H1 (cell line): ENCODE measurements at regions not wholly inside any gene's neighbourhood (a gene's known extent, or its start where the extent isn't known, plus 50 kb on each side); places are given as distances from the start of the nearest gene placed in this dataset.

Experiments
- CTCF ChIA-PET: fragments of 300-600 bp; sonication (Branson Sonifier 250); formaldehyde crosslinking; loops from one replicate; lab custom pipeline; 2021; ENCODE audit not compliant: partially characterized antibody; lab: Charles Lee
- POLR2A ChIA-PET: fragments of 300-600 bp; sonication (Branson Sonifier 250); formaldehyde crosslinking; loops from one replicate; lab custom pipeline; 2021; ENCODE audit warnings: inconsistent platforms; ENCODE audit not compliant: partially characterized antibody; lab: Charles Lee
- DNase-seq, 2 experiments: peaks; one replicate each; pipeline versions ENCODE4 v3.0.0 to v3.0.0-alpha.2; 2010 to 2022; ENCODE audit warnings: low spot score in 2 of 2, low read depth in 1 of 2, mixed read lengths in 1 of 2
- FAIRE-seq: peaks from 2 replicates; lab custom pipeline; 2011; peaks lifted over from hg19 to GRCh38; lab: Jason Lieb, UNC
- H2AFZ ChIP-seq: 2 replicates; pipeline ENCODE4 v1.8.1; 2012; ENCODE audit warnings: low read length, inconsistent platforms
- H2AK5ac ChIP-seq: 2 replicates; pipeline ENCODE4 v1.6.1; 2013; ENCODE audit warnings: low read depth, low read length
- H2BK120ac ChIP-seq: replicated peaks from 2 replicates; pipeline ENCODE3; 2013; ENCODE audit warnings: low read depth, low read length, inconsistent platforms
- H2BK12ac ChIP-seq: 2 replicates; pipeline ENCODE4 v1.6.1; 2013; ENCODE audit warnings: low read depth, low read length
- H2BK15ac ChIP-seq: 2 replicates; pipeline ENCODE4 v1.6.1; 2013; ENCODE audit warnings: low read length
- H2BK20ac ChIP-seq: 2 replicates; pipeline ENCODE4 v1.6.1; 2013; ENCODE audit warnings: low read length
- H2BK5ac ChIP-seq: 2 replicates; pipeline ENCODE4 v1.6.1; 2013; ENCODE audit warnings: low read depth, low read length
- H3K14ac ChIP-seq: 2 replicates; pipeline ENCODE4 v1.6.1; 2013; ENCODE audit warnings: inconsistent platforms; ENCODE audit not compliant: insufficient read length
- H3K18ac ChIP-seq: 2 replicates; pipeline ENCODE4 v1.6.1; 2013; ENCODE audit warnings: low read length; ENCODE audit errors: extremely low read depth
- H3K23ac ChIP-seq: 2 replicates; pipeline ENCODE4 v1.6.1; 2013; ENCODE audit warnings: inconsistent platforms; ENCODE audit not compliant: insufficient read length
- H3K23me2 ChIP-seq: 2 replicates; pipeline ENCODE4 v1.6.1; 2013; ENCODE audit warnings: low read depth, low read length
- H3K27ac ChIP-seq: 2 replicates; pipeline ENCODE4 v1.6.1; 2011; ENCODE audit warnings: low read depth, low read length, inconsistent platforms
- H3K27me3 ChIP-seq, 4 experiments: replicated peaks in 1 of 4; 1 replicate in 1 of 4; 2 replicates in 3 of 4; pipeline versions ENCODE4 v1.6.1 to v1.8.1; 2011 to 2013; ENCODE audit warnings: low read length in 3 of 4, mild to moderate bottlenecking in 3 of 4, inconsistent platforms in 2 of 4, mixed read lengths in 2 of 4, moderate library complexity in 1 of 4; ENCODE audit not compliant: control insufficient read depth in 3 of 4, insufficient read depth in 3 of 4; ENCODE audit errors: extremely low read depth in 1 of 4
- H3K36me3 ChIP-seq, 4 experiments: 2 replicates each; pipeline versions ENCODE4 v1.6.1 to v1.8.1; 2011 to 2013; ENCODE audit warnings: mild to moderate bottlenecking in 4 of 4, low read length in 3 of 4, moderate library complexity in 2 of 4, control low read depth in 1 of 4, inconsistent platforms in 1 of 4; ENCODE audit not compliant: insufficient read depth in 4 of 4, control insufficient read depth in 2 of 4
- H3K4ac ChIP-seq: replicated peaks from 2 replicates; pipeline ENCODE3; 2013; ENCODE audit warnings: low read length, low read depth, mixed read lengths, inconsistent platforms; ENCODE audit not compliant: insufficient read length
- H3K4me1 ChIP-seq, 4 experiments: replicated peaks in 1 of 4; 1 replicate in 1 of 4; 2 replicates in 3 of 4; pipeline versions ENCODE4 v1.6.1 to v1.8.1; 2011 to 2013; ENCODE audit warnings: low read length in 3 of 4, inconsistent platforms in 2 of 4, mixed read lengths in 1 of 4; ENCODE audit not compliant: insufficient read depth in 4 of 4, control insufficient read depth in 3 of 4
- H3K4me2 ChIP-seq, 2 experiments: 2 replicates each; pipeline versions ENCODE4 v1.6.1 to v1.8.1; 2011 to 2013; ENCODE audit warnings: low read depth in 2 of 2, low read length in 2 of 2, control low read depth in 1 of 2, inconsistent platforms in 1 of 2, mild to moderate bottlenecking in 1 of 2; ENCODE audit not compliant: insufficient read depth in 1 of 2
- H3K4me3 ChIP-seq, 4 experiments: fragments of 200-600, 300-600 bp in 1 of 4; sonication (generic), shearing (Covaris generic), sonication (Bioruptor Twin) in 1 of 4; 2 replicates each; pipeline versions ENCODE4 v1.5.1 to v1.8.1; 2011 to 2016; ENCODE audit warnings: low read length in 4 of 4, low read depth in 3 of 4, control low read depth in 2 of 4, inconsistent platforms in 2 of 4, mild to moderate bottlenecking in 2 of 4, mixed read lengths in 1 of 4, moderate library complexity in 1 of 4; ENCODE audit not compliant: insufficient read depth in 2 of 4; ENCODE audit errors: extremely low read depth in 1 of 4
- H3K56ac ChIP-seq: replicated peaks from 2 replicates; pipeline ENCODE3; 2013; ENCODE audit warnings: low read depth, mild to moderate bottlenecking, mixed read lengths, low read length, inconsistent platforms; ENCODE audit not compliant: insufficient read length
- H3K79me1 ChIP-seq: 2 replicates; pipeline ENCODE4 v1.6.1; 2013; ENCODE audit warnings: low read depth, low read length, control low read depth
- H3K79me2 ChIP-seq, 2 experiments: 2 replicates each; pipeline versions ENCODE4 v1.6.1 to v1.8.1; 2012 to 2013; ENCODE audit warnings: low read length in 2 of 2, mild to moderate bottlenecking in 2 of 2, inconsistent platforms in 1 of 2; ENCODE audit not compliant: insufficient read depth in 2 of 2, control insufficient read depth in 1 of 2
- H3K9ac ChIP-seq, 4 experiments: replicated peaks in 1 of 4; 1 replicate in 1 of 4; 2 replicates in 3 of 4; pipeline versions ENCODE4 v1.6.1 to v1.8.1; 2011 to 2013; ENCODE audit warnings: low read depth in 3 of 4, low read length in 3 of 4, control low read depth in 2 of 4, mild to moderate bottlenecking in 2 of 4, moderate library complexity in 2 of 4, inconsistent platforms in 1 of 4; ENCODE audit errors: extremely low read depth in 1 of 4
- H3K9me3 ChIP-seq, 2 experiments: 2 replicates each; pipeline versions ENCODE4 v1.6.1 to v1.8.1; 2012 to 2013; ENCODE audit warnings: mild to moderate bottlenecking in 2 of 2, moderate library complexity in 2 of 2, control low read depth in 1 of 2, inconsistent platforms in 1 of 2, low read depth in 1 of 2, low read length in 1 of 2, mixed read lengths in 1 of 2; ENCODE audit not compliant: insufficient read depth in 2 of 2
- H4K20me1 ChIP-seq, 2 experiments: replicated peaks in 1 of 2; 2 replicates each; pipeline versions ENCODE3 to v1.8.1; 2011 to 2013; ENCODE audit warnings: inconsistent platforms in 2 of 2, low read length in 2 of 2, mild to moderate bottlenecking in 1 of 2; ENCODE audit not compliant: insufficient read depth in 2 of 2, control insufficient read depth in 1 of 2
- H4K5ac ChIP-seq: 2 replicates; pipeline ENCODE4 v1.6.1; 2013; ENCODE audit warnings: low read length, low read depth, mixed read lengths, inconsistent platforms; ENCODE audit not compliant: insufficient read length
- H4K8ac ChIP-seq: 2 replicates; pipeline ENCODE4 v1.8.0; 2013; ENCODE audit warnings: mild to moderate bottlenecking, moderate library complexity, low read length, inconsistent platforms; ENCODE audit not compliant: insufficient read depth; ENCODE audit errors: extremely low read depth
- H4K91ac ChIP-seq: replicated peaks from 2 replicates; pipeline ENCODE3; 2013; ENCODE audit warnings: low read length, mixed read lengths, inconsistent platforms; ENCODE audit not compliant: insufficient read length
- WGBS, 2 experiments: shearing (Covaris generic) in 1 of 2; methylation state at CpG; one replicate each; pipeline versions ENCODE4 v1.1.6 to v1.1.7; 2013 to 2015; ENCODE audit warnings: low lambda C conversion rate in 2 of 2, mixed read lengths in 2 of 2, inconsistent platforms in 1 of 2, low coverage in 1 of 2, missing lambda C conversion rate in 1 of 2; ENCODE audit not compliant: insufficient replicate concordance in 2 of 2, insufficient coverage in 1 of 2, insufficient read length in 1 of 2; ENCODE audit errors: extremely low coverage in 1 of 2, missing lambda C conversion rate in 1 of 2; 5-methylcytosine and 5-hydroxymethylcytosine counted together
- TF ChIP-seq, protein P1 (sequence below): fragments of 300-600 bp; sonication (generic); IDR thresholded peaks from 2 replicates; pipeline ENCODE4 v1.7.1; 2012; ENCODE audit warnings: low read length, moderate library complexity, mild to moderate bottlenecking, inconsistent platforms; ENCODE audit not compliant: insufficient replicate concordance

DNA sequence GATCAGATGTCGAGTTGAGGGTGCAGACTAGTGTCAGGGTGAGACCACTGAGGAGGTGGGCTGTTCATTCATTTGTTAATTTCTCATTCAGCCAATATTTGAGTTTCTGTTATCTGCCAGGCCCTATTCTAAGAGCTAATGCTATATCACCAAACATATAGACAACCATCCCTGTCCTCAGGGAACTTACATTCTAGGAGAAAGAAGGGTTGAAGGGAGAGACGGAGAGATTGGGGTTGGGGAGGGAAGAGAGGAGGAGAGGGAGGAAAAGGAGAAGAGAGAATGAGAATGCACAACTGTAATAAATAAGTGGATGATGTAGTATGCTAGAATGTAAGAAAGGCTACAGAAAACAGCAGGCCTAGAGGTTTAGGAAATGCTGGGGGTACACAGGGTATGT lies 129.9 kb upstream of the PITX1 start:
- H3K36me3 ChIP-seq, result no peaks in the 10 kb centered on the region
- ChIA-PET POLR2A (no interaction called here), CTCF (interaction anchor here (0.6 to 2.9 kb wide), 6 partner anchors 9 to 113 kb away, joined by 3 to 23 read pairs (median 5); no protein-coding TSS in a partner anchor)
- H3K27ac ChIP-seq, result no peak overlapping the region
- H3K79me2 ChIP-seq, result no peaks in the 10 kb centered on the region
- H2BK15ac ChIP-seq, result no peak overlapping the region
- no peak overlapping the region for H2AFZ ChIP-seq
- no peaks in the 10 kb centered on the region; a peak in 2 of 7 replicates for H3K27me3 ChIP-seq
- no peaks in the 10 kb centered on the region for H3K4me1 ChIP-seq
- H3K14ac ChIP-seq, result no peak overlapping the region
- no peaks in the 10 kb centered on the region for H3K79me1 ChIP-seq
- H2BK12ac ChIP-seq, result no peak overlapping the region
- H4K8ac ChIP-seq, result no peak overlapping the region
- H2BK5ac ChIP-seq, result no peak overlapping the region
- no peak overlapping the region for H4K91ac ChIP-seq
- WGBS, 2 experiments, result 85 to 100% methylated on average over 1 to 2 of the region's 2 CpGs
- no peak overlapping the region for H2BK120ac ChIP-seq
- H4K5ac ChIP-seq, result no peak overlapping the region
- no peak overlapping the region for H3K56ac ChIP-seq
- H2AK5ac ChIP-seq, result no peak overlapping the region
- H3K18ac ChIP-seq, result no peak overlapping the region
- no peak overlapping the region for H3K9ac ChIP-seq
- H3K23ac ChIP-seq, result no peak overlapping the region
- H4K20me1 ChIP-seq, result no peaks in the 10 kb centered on the region
- H3K9me3 ChIP-seq, result no peaks in the 10 kb centered on the region
- no peak overlapping the region for H3K4me2 ChIP-seq
- FAIRE-seq (no peak), DNase-seq (no peak)
- H3K23me2 ChIP-seq, result no peaks in the 10 kb centered on the region; the same call in 1 of the 2 replicates
- no peak overlapping the region for H2BK20ac ChIP-seq
- H3K4me3 ChIP-seq, result no peak overlapping the region
- H3K4ac ChIP-seq, result no peak overlapping the region
- TF ChIP-seq, protein P1, sequence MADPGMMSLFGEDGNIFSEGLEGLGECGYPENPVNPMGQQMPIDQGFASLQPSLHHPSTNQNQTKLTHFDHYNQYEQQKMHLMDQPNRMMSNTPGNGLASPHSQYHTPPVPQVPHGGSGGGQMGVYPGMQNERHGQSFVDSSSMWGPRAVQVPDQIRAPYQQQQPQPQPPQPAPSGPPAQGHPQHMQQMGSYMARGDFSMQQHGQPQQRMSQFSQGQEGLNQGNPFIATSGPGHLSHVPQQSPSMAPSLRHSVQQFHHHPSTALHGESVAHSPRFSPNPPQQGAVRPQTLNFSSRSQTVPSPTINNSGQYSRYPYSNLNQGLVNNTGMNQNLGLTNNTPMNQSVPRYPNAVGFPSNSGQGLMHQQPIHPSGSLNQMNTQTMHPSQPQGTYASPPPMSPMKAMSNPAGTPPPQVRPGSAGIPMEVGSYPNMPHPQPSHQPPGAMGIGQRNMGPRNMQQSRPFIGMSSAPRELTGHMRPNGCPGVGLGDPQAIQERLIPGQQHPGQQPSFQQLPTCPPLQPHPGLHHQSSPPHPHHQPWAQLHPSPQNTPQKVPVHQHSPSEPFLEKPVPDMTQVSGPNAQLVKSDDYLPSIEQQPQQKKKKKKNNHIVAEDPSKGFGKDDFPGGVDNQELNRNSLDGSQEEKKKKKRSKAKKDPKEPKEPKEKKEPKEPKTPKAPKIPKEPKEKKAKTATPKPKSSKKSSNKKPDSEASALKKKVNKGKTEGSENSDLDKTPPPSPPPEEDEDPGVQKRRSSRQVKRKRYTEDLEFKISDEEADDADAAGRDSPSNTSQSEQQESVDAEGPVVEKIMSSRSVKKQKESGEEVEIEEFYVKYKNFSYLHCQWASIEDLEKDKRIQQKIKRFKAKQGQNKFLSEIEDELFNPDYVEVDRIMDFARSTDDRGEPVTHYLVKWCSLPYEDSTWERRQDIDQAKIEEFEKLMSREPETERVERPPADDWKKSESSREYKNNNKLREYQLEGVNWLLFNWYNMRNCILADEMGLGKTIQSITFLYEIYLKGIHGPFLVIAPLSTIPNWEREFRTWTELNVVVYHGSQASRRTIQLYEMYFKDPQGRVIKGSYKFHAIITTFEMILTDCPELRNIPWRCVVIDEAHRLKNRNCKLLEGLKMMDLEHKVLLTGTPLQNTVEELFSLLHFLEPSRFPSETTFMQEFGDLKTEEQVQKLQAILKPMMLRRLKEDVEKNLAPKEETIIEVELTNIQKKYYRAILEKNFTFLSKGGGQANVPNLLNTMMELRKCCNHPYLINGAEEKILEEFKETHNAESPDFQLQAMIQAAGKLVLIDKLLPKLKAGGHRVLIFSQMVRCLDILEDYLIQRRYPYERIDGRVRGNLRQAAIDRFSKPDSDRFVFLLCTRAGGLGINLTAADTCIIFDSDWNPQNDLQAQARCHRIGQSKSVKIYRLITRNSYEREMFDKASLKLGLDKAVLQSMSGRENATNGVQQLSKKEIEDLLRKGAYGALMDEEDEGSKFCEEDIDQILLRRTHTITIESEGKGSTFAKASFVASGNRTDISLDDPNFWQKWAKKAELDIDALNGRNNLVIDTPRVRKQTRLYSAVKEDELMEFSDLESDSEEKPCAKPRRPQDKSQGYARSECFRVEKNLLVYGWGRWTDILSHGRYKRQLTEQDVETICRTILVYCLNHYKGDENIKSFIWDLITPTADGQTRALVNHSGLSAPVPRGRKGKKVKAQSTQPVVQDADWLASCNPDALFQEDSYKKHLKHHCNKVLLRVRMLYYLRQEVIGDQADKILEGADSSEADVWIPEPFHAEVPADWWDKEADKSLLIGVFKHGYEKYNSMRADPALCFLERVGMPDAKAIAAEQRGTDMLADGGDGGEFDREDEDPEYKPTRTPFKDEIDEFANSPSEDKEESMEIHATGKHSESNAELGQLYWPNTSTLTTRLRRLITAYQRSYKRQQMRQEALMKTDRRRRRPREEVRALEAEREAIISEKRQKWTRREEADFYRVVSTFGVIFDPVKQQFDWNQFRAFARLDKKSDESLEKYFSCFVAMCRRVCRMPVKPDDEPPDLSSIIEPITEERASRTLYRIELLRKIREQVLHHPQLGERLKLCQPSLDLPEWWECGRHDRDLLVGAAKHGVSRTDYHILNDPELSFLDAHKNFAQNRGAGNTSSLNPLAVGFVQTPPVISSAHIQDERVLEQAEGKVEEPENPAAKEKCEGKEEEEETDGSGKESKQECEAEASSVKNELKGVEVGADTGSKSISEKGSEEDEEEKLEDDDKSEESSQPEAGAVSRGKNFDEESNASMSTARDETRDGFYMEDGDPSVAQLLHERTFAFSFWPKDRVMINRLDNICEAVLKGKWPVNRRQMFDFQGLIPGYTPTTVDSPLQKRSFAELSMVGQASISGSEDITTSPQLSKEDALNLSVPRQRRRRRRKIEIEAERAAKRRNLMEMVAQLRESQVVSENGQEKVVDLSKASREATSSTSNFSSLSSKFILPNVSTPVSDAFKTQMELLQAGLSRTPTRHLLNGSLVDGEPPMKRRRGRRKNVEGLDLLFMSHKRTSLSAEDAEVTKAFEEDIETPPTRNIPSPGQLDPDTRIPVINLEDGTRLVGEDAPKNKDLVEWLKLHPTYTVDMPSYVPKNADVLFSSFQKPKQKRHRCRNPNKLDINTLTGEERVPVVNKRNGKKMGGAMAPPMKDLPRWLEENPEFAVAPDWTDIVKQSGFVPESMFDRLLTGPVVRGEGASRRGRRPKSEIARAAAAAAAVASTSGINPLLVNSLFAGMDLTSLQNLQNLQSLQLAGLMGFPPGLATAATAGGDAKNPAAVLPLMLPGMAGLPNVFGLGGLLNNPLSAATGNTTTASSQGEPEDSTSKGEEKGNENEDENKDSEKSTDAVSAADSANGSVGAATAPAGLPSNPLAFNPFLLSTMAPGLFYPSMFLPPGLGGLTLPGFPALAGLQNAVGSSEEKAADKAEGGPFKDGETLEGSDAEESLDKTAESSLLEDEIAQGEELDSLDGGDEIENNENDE, result no peak
